ENCODE measurements at regions not wholly inside any gene's neighbourhood (a gene's known extent, or its start where the extent isn't known, plus 50 kb on each side); places are given as distances from the start of the nearest gene placed in this dataset.
"Not testable (repeated sequence)": the region's sequence is repeated elsewhere in the genome, so short reads cannot be mapped to it uniquely, and the experiment has no call there.

DNA sequence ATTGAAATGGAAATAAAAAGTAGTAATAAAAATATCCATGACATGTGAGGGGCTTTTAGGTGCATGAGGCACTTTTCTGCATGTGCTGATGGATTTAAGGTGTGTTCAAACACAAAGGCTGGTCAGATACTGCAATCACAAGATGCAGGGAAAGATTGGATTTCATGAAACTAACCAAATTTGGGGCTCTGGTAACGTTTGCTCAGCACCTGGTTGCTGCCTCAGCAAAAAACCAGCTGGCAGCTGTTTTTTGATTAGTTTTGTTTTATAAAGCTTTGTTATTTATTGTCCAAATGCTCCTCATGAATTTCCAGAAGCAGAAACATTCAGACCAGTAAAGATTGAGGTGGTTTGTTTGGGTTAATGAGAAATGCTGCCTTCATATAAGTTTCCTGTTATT is 195.7 kb upstream of the NRG3 start:
- DNase-seq, result no peak

DNA sequence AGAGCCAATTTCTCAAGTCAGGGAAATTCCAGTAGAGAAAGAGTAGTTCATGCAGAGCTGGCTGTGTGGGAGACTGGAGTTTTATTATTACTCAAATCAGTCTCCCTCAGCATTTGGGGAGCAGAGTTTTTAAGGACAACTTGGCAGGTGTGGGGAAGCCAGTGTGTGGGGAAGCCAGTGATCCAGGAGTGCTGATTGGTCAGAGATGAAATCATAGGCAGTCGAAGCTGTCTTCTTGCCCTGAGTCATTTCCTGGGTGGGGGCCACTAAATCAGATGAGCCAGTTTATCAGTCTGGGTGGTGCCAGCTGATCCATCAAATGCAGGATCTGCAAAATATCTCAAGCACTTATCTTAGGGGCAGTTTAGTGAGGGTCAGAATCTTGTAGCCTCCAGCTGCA is 194.6 kb upstream of the NRG3 start:
- no peak for DNase-seq

DNA sequence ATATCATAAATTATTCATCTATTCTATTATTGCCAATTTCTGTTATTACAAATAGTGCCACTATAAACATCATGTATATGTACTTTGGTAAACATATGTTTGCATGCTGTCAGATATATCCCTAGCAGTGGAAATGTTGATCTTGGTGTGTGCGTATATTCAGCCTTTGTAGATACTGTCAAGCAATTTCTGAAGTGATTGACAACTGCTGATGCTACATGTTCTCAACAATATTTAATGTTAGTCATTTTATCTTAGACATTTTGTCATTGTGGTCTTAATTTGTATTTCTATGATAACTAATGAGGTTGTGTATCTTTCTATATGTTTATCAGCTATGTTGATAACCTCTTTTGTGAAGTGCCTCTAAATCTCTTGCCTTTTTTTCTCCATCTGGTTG is 186.5 kb upstream of the NRG3 start:
- DNase-seq, result no peak

DNA sequence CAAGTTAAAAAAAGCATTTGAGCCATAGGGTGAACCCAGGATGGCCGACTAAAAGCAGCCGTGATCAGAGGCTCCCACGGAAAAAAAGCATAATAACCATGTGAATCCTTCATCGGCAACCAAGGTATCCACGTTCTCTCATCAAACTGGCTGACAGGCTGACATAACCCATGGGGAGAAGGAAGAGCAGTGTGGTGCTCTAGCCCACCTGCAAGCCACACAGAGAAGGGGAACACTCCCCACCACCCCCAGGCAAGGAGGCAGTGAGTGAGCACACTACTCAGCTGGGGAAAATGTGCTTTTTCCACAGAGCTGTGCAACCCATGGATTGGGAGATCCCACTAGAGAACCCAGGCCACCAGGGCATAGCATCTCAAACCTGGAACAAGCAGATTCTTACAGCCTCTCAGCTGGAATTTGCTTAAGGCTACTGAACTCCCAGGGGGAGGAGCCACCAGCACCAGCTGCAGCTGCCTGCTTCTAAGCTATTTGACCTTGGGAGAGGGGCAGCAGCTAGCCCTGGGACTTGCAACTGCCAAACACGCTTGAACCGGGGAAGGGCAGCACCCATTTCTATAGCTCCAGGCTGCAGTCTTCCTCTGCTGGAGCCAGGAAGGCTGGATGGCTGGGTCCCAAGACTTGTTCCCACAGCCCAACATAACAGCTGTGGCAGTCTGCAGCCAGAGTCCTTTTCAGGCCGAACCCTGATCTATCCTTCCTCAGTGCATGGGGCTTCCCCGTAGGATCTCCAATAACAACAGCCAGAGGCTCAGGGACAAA is 178.2 kb upstream of the NRG3 start:
- no peak for DNase-seq

DNA sequence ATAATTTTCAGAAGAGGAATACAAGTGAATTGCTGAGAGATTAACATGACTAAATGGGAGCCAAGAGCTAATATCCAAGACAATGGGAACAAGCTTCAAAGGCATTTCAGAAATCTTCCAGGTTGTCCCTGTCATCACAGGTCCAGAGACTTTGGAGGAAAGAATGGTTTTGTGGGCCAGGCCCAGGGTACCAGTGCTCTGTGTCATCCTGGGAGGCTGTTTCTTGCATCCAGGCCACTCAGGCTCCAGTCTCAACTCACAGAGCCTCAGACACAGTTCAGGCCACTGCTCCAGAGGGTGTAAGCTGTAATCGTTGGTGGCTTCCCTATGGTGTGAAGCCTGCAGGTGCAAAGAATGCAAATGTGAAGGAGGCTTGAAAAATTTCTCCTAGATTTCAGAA is 170.4 kb upstream of the NRG3 start:
- no peak for DNase-seq

DNA sequence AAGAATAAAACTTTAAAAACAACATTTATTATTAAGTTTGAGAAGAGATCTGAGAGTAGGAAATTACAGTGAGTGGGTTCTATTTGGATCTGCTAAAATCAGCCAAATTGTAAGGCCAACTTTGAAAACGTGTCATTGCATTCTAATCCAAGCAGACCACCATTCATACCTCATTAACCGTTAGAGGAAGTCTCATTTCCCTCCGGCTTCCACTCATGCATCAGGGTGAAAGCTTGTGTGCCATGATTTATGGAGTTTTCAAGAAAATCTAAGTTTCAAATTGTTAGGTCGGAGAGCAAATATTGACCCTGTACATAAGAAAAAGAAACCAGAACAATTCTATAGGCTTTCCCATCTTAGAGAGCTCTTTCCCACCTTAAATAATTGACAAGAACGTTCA is 166.6 kb upstream of the NRG3 start:
- no peak for DNase-seq

DNA sequence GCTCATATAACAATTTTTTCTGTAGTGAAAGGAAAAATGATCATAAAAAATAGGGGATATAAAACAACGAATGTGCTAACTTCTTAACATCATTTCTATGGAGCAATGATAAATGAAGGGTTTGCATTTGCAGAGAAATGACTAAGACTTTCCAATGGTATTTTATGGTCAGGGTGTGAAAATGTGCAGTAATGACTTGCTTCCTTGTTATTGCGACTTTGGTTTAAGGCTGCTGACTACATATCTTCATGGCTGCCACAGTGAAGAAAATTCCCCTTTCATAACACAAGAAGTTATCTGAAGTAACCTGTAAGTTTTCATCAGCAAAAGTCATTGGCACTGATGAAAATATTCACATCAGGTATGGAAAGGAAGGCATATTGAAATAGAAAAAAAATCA is 166.1 kb upstream of the NRG3 start:
- DNase-seq, result no peak

DNA sequence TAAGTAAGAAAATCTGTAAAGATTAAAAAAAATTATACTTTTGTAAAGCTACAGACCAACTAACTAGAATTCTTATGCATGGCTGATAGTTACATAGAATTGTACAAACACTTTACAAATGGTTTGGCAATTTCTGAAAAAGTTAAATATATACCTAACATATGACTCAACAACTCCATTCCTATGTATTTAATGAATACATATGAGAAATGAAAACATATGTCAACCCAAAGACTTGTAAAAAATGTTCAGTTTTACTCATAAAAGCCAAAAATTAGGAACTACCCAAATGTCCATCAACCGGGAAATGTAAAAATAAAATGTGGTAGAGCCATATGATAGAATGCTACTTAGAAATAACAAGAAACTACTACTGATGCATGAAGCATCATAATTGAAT is 152.6 kb upstream of the NRG3 start:
- no peak for DNase-seq

DNA sequence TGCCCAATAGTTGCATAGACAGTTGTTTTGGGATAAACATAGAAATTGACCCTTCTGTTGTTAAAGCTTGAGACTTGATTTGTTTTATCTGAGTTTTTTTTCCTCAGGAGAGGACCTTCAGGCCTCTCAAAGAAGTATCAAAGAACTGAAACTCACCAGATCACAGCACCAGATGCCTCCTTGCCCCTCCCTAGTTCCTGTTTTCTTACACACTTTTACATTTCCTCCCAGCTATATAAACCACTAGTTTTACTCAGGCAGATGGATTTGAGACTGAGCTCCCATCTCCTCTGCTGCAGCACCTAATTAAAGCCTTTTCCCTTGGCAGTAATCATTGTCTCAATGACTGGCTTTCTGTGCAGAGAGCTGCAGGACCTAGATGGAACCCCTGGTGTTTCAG is 150.6 kb upstream of the NRG3 start:
- no peak for DNase-seq

DNA sequence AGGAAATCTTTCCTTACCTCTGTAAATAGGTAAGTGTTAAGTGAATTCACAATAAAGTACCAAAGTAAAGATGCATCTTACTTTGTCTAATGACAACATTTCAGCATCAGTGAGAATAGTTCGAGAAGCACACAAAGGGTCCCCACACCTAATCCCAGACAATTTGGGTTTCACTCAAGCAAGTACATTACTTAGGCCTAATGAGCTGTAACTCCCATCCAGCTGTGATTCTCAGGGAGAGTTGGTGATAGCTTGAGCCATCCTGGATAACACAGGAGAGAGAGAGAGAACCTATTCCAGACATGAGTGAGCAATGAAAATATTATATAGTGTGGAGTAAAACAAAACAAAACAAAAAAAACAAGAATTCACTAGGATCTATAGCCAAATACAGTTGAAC is 149.1 kb upstream of the NRG3 start:
- no peak for DNase-seq

DNA sequence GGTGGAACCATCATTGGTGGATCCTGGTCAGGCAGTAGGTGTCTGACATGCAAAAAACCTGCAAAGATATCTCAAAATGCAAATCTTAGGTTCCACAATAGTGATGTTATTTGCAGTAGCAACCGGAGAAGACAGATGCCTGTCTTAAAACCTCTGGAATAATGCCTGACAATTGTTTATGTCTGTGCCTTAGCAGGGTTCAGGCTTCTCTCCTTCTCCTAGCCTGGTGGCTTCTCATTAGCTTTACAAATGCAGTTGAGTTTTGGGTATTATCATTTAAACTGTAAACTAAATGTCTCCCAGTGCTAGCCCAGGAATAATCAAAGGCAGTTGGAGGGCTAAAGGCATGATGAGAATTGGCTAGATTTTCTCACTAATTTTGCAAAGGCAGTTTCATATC is 146.3 kb upstream of the NRG3 start:
- no peak for DNase-seq

DNA sequence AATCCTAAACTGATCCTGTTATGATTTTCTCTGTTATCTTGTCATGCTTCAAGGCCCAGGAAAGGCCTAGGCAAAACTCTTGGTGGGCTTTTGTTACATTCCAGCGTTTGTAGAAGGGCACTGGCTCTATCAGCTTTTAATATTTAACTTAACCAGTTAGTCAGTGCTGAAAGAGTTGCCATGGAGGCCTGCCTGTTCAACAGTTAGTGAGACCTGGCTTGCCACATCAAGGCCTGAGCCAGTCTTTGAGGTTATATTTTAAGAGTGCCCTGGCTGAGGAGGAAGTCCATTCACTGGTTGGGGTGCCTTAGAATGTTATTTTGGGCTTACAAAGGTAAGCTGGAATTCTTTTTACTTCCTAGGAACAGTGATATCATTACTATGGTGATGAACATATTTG is 144.1 kb upstream of the NRG3 start:
- no peak for DNase-seq

DNA sequence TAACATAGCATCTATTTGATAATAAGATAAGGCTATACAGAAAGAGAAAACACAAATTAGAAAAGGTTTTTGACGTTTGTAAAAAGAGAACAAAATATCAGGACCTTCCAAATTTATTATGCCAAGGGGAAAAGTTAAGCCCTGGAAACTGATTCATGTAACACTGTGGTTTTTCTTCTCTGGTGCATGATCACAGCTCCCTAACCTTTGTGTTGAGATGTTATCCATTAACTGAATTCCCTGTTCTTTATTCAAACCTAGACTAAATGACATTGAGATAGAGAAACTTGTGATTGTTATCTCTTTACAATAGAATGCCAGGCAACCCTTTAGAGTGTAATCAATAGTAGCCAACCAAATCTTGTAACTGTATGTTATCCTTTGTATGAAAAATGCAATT is 141.5 kb upstream of the NRG3 start:
- no peak for DNase-seq

DNA sequence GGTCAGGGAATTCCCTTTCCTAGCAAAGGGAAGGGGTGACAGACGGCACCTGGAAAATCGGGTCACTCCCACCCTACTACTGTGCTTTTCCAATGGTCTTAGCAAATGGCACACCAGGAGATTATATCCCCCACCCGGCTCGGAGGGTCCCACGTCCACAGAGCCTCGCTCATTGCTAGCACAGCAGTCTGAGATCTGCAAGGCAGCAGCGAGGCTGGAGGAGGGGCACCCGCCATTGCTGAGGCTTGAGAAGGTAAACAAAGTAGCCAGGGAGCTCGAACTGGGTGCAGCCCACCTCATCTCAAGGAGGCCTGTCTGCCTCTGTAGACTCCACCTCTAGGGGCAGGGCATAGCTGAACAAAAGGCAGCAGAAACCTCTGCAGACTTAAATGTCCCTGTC is 139.8 kb upstream of the NRG3 start:
- DNase-seq, result not testable (repeated sequence)

DNA sequence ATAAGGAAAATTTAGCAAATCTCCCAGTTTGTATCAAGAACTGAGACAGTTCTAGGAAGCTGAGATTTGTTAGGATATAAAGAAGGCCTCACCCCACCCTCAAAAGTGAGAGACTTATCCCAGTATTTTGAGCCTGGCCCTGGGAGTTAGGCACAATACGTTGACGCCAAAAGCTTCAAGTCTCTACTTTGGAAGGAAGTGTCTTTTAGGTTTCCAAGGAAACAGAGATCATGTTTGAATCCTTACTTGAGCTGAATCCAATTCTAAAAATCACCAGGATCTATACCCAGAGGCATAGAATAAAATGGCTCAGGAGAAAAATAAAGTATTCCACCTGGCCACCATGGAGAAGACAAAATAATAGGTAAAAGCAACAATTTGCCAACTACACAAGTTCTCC is 115.9 kb upstream of the NRG3 start:
- DNase-seq, result no peak

DNA sequence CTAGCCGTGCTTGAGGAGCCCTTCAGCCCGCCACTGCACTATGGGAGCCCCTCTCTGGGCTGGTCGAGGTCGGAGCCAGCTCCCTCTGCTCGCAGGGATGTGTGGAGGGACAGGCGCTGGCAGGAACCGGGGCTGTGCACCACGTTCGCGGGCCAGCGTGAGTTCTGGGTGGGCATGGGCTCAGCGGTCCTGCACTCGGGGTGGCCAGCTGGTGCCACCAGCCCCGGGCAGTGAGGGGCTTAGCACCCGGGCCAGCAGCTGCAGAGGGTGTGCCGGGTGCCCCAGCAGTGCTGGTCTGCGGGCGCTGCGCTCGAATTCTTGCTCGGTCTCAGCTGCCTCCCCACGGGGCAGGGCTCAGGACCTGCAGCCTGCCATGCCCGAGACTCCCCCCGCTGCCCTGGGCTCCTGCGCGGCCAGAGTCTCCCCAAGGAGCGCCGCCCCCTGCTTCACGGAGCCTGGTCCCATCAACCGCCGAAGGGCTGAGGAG is 90.8 kb upstream of the NRG3 start:
- DNase-seq, result no peak

DNA sequence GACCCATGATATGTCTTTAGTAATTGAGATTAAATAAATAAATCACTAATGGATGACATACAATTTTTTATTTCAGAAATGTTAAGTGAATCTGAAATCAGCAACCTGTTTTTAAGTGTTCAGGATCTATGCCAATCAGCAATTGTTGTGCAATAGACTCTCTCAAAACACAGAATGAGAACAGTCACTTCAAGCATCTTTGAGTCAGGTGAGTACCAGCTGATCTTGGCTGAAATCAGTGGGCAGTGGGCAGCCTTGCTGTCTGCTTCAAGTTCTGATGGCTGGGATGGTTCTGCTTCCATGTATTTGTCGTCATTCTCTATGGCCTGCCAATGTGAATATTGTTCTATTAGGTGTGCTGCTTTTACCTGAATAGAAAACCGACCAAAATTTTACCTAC is 82.3 kb upstream of the NRG3 start:
- no peak for DNase-seq

DNA sequence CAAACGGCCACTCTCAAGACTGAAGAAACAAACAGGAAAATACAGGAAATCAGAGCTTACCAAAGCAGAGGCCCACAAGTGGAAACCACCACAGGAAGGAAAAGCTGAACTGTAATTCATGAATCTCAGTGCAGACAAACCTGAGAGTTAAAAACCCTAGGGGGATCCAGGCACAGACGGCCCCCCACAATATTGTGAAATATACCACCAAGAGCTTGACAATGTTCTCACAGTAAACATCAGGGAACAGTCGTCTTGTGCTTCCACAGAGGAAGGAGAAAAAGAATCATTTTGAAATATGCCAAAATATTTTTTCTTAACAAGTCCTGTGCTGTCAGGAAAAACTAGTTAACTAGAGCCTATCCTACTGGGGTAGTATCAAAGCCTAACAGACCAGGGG is 68.2 kb upstream of the NRG3 start:
- no peak for DNase-seq

DNA sequence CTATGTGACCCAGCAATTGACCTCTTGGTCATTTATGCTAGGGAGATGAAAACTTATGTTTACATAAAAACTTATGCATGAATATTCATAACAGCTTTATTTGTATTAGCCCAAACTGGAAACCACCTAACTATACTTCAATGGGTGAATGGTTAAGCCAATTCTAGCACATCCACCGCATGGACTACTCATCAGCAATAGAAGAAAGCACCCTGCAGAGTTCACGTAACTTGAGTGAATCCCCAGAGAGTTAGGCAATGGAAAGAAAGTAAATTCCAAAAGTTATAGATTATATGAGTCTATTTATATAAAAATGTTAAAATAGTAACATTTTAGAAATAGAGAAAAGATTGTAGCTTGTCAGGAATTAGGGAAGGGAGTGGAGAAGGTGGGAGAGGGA is 60.2 kb upstream of the NRG3 start:
- DNase-seq, result no peak

DNA sequence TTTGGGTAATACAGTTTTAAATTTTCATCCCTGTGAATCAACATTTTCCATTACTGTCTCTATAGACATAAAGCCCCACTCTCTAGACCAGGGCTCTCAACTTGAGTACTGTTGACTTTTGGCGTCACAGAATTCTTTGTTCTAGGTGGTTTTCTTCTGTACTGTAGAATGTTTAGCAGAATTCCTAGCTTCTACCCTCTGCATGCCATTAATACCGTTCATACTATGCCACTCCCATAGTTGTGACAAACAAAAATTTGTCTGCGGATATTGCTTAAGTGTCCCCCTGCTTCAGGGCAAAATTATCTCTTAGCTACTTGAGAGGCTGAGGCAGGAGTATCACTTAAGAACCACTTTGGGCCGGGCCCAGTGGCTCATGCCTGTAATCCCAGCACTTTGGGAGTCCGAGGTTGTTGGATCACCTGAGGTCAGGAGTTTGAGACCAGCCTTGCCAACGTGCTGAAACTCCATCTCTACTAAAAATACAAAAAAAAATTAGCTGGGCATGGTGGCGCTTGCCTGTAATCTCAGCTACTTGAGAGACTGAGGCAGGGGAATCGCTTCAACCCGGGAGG is 57.3 kb upstream of the NRG3 start:
- no peak for DNase-seq

DNA sequence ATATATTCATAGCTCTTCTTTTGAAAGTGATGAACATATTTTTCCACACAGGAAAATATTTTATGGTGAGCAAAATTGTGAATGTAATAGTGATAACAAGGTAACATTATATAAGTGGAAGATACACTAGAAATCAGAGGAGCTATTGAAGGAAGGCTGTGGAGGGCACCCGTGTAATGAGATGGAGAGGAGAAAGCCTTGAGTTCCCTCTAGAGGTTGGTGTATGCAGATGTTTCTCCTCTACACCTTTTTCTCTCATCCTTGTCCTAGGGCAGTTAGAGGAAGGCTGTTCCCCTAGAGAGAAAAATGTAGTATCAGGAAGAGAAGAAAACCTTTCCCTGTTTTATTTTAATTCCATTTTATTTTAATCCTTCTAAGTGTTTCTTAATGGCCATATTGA is 54.6 kb upstream of the NRG3 start:
- DNase-seq, result no peak

All from NCI-H1105 (cell line).